ENCODE measurements at regions not wholly inside any gene's neighbourhood (a gene's known extent, or its start where the extent isn't known, plus 50 kb on each side); places are given as distances from the start of the nearest gene placed in this dataset.
"Not testable (repeated sequence)": the region's sequence is repeated elsewhere in the genome, so short reads cannot be mapped to it uniquely, and the experiment has no call there.

GRCh38 chr10:28733245-28733644, 55.9 kb downstream of the BAMBI start:
- no peak for DNase-seq (ENCODE audit: low spot score)

GRCh38 chr10:28733647-28734046, 56.3 kb downstream of the BAMBI start:
- DNase-seq (ENCODE audit: low spot score), result no peak

DNA sequence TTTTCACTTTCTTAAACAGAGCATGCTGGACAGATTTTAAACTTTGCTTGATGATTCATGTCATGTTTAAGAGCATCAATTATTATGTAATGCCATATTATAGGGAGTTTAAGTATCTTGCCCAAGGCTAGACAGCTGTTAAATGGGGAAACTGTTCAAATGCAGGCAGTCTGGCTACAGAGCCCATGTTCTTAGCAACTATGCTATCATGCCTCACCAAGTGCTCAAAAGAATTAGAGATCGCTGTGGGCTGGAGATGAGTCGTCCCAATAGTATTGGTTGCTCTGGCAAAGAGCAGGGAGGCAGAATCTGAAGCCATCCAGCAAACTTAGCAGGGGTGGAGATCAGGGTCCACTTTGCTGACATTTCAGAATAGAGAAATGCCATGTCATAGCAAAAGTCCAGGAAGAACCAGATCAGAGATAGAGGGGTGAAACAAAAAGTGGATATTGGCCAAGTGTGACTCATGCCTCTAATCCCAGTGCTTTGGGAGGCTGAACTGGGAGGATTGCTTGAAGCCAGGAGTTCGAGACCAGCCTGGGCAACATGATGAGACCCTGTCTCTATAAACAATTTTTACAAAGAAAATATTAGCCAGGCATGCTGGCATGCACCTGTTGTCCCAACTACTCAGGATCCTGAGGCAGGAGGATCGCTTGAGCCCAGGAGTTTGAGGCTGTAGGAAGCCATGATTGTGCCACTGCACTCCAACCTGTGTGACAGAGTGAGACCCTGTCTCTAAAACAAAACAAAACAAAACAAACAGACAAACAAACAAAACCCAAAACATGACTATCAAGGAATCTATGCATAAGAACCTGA, 57.8 kb downstream of the BAMBI start:
- DNase-seq (ENCODE audit: low spot score), result no peak

- DNase-seq (ENCODE audit: low spot score), result no peak
Measured at GRCh38 chr10:28737096-28737495, 59.8 kb downstream of the BAMBI start.

GRCh38 chr10:28738200-28738599, 60.9 kb downstream of the BAMBI start:
- no peak for DNase-seq (ENCODE audit: low spot score)

GRCh38 chr10:28743576-28743975, 66.3 kb downstream of the BAMBI start:
- DNase-seq (ENCODE audit: low spot score), result no peak

DNA sequence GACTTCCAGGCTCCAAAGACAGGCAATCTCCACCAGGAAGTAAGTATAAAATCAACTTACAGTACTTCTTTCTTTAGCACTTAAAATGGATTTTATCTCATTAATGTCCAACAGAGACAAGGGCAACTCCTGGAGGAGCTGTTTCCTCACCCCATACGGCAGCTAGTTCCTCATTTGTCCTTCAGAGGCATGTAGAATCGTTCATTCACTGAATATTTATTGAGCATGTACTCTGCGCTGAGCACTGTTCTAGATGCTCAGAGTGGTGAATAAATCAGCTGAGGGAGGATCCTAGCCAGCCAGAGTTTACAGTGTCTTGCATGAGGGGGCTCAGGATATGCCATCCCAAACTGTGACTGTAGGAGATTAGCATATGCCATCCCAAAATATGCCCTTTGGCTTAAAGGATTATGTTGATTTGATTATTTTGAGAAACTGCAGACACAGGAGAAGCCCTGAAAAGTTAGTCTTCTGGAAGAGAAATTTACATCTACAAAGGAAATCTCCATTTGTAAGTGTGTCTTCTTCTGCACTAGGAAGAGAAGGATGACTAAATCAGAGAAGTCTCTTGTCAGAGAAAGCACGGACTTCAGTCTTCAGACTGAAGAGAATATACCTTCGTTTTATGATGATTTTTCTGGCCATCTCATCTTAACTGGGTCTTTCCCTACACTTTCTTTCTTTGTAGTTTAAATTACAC, 66.9 kb downstream of the BAMBI start:
- DNase-seq (ENCODE audit: low spot score), result no peak

GRCh38 chr10:28754930-28755718, 77.8 kb downstream of the BAMBI start:
- no peak for DNase-seq (ENCODE audit: low spot score)

DNA sequence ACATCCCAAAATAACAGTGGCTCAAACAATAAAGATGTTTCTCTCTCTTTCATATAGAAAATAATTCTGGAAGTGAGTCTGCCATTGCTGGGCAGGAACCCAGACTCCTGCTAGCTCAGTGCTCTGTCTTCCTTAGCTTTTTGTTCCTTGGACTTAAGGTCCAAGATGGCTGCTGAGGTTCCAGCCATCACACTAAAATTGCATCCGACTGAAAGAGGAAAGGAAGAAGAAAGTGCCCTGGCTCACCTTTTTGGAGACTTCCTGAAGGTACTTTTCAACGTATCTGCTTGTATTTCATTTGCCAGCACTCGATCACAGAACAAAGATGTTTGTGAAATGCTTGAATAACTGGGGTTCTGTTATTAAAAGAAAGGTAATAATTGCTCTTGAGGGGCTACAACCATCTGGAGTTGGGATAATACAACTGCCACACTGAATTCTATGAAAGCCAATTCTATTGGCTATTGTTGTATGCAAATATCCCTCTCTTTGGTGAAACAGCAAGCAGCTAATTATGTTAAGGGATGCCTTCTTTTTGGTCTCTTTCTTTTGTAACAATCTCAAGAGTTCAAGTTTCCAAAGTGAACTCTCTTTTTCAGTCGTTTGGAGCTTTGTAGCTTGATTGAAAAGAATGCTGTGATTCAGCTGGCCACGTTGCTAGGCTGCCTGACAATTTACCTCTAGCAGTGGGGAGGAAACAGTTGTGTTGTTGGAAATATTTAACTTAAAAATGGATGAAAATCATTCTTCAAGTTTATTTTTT, 83.9 kb downstream of the BAMBI start:
- DNase-seq (ENCODE audit: low spot score), result no peak

- DNase-seq (ENCODE audit: low spot score), result no peak
Measured at GRCh38 chr10:28763471-28764170, 86.3 kb downstream of the BAMBI start.

GRCh38 chr10:28765641-28766040, 88.3 kb downstream of the BAMBI start:
- DNase-seq (ENCODE audit: low spot score), result no peak

GRCh38 chr10:28768227-28768626, 90.9 kb downstream of the BAMBI start:
- no peak for DNase-seq (ENCODE audit: low spot score)

DNA sequence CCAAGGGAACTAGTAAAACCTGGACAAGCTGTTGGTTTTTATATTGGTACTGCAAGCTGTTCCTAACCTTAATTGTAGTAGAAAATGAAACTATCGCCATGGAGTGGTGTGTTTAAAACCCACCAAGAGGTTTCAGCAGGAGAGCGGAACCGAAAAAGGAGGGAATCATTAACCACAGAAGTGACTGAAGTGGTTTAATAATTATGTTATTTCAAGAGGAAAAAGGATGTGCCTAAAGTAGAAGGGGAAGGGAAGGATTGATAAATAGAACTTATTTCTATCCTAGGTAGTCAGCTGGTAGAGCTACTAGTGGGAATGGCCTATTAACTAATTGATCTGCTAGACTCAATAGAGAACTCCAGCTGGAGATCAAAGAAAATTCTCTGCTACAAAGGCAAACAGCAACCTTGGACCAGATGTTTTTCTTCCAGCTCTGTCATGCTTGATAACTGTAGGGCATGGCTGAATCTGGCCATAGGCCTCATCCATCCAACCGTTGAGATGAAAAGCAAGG, 91.8 kb downstream of the BAMBI start:
- no peak for DNase-seq (ENCODE audit: low spot score)

DNA sequence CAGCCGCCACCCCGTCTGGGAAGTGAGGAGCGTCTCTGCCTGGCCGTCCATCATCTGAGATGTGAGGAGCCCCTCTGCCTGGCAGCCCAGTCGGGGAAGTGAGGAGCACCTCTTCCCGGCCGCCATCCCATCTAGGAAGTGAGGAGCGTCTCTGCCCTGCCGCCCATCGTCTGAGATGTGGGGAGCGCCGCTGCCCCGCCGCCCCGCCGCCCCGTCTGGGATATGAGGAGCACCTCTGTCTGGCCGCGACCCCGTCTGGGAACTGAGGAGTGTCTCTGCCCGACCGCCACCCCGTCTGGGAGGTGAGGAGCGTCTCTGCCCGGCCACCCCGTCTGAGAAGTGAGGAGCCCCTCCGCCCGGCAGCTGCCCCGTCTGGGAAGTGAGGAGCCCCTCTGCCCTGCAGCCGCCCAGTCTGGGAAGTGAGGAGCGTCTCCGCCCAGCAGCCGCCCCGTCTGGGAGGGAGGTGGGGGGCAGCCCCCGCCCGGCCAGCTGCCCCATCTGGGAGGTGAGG, 94.3 kb downstream of the BAMBI start:
- DNase-seq (ENCODE audit: low spot score), result not testable (repeated sequence)

DNA sequence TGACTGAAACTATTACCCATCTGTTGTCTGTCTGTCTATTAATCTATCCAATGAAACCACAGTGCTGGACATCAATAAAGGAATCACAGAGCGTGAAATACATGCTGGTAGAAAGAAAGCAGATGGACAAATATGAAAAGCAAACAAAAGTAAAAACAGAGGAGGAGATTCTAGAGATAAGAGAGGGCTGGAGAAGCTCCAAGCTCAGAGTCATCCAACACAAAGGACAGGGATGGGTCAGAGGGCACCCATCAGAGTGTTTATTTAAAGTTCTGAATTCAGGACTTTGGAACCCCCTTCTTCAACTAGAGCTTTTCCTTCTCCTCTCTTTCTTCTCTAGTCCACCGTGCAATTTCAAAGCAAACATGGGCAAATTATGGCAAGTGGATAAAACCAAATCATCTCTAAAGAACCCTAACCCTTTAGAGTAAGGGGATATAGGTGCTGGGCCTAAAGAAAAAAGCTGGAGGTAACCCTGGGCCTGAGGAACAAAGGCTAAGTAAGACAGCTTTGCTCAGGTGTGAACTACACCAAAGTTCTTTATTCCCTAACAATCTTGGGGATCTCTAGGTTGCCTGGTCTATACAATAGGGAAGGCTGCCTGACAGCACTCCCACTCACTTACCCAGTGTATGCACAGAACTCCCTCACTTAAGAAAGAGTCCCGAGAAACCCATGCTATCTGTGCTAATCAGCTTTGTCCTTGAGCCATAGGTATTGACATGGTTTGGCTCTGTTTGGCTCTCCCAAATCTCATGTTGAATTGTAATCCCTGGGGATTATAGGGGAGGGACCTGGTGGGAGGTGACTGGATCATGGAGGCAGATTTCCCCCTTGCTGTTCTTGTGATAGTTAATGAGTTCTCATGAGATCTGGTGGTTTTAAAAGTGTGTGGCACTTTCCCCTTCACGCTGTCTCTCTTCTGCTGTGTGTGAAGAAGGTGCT, 97.0 kb downstream of the BAMBI start:
- DNase-seq (ENCODE audit: low spot score), result no peak

- DNase-seq (ENCODE audit: low spot score), result no peak
Measured at GRCh38 chr10:28775773-28776172, 98.5 kb downstream of the BAMBI start.

DNA sequence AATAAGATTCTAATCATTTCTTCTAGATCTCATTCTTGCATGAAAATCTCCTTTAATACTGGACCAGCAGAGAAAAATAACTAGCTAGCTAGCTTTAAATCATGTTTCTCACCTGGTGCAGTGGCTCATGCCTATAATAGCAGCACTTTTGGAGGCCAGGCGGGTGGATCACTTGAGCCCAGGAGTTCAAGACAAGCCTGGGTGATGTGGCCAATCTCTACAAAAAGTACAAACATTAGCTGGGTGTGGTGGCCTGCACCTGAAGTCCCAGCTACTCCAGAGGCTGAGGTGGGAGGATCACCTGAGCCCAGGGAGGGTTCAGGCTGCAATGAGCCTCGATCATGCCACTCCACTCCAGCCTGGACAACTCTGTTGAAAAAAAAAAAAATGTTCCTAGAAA, 99.2 kb downstream of the BAMBI start:
- no peak for DNase-seq (ENCODE audit: low spot score)

GRCh38 chr10:28777911-28778310, 100.6 kb downstream of the BAMBI start:
- no peak for DNase-seq (ENCODE audit: low spot score)

- DNase-seq (ENCODE audit: low spot score), result no peak
Measured at GRCh38 chr10:28778524-28778923, 101.2 kb downstream of the BAMBI start.

DNA sequence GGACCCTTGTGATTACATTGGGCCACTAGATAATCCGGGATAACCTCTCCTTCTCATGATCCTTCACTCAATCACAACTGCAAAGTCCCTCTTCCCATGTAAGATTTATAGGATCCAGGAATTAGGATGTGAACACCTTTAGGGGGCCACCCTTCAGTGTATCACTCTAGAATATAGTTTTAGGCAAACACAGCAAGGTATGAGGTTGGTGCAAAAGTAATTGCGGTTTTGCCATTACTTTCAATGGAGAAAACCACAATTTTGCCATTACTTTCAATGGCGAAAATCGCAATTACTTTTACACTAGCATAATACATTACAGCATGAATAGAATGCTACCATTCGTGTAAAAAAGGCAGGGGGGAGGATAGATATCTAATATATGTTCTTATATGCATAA, 104.0 kb downstream of the BAMBI start:
- DNase-seq (ENCODE audit: low spot score), result no peak

Measured in germinal center (tissue), 1 donor.